SU-DHL-6 (cell line): ENCODE measurements at regions not wholly inside any gene's neighbourhood (a gene's known extent, or its start where the extent isn't known, plus 50 kb on each side); places are given as distances from the start of the nearest gene placed in this dataset.

Source experiments
- CTCF ChIP-seq: fragments of 200-600 bp; sonication (generic); IDR thresholded peaks from one replicate; pipeline ENCODE4 v1.5.1; 2017; ENCODE audit warnings: antibody characterized with exemption, mild to moderate bottlenecking, low read length, moderate library complexity; ENCODE audit not compliant: insufficient read depth, poor library complexity, severe bottlenecking
- EZH2phosphoT487 ChIP-seq: fragments of 200-600 bp; sonication (generic), shearing (Covaris generic); conservative IDR thresholded peaks from 2 replicates; pipeline ENCODE4 v1.6.1; 2018; ENCODE audit warnings: mild to moderate bottlenecking, antibody characterized with exemption, low read length, moderate library complexity, mixed read lengths

- TF ChIP-seq CTCF (no peak), EZH2phosphoT487 (no peak)
Observed at GRCh38 chr9:118631956-118632355, 737.3 kb downstream of the BRINP1 start.
